Urothelium cell line (cell line): ENCODE measurements at regions not wholly inside any gene's neighbourhood (a gene's known extent, or its start where the extent isn't known, plus 50 kb on each side); places are given as distances from the start of the nearest gene placed in this dataset.

Source experiments
- DNase-seq: peaks from one replicate; pipeline ENCODE4 v3.0.0; 2011; ENCODE audit warnings: low spot score, mixed read lengths
- FAIRE-seq: peaks from 2 replicates; lab custom pipeline; 2011; peaks lifted over from hg19 to GRCh38; lab: Jason Lieb, UNC

DNA sequence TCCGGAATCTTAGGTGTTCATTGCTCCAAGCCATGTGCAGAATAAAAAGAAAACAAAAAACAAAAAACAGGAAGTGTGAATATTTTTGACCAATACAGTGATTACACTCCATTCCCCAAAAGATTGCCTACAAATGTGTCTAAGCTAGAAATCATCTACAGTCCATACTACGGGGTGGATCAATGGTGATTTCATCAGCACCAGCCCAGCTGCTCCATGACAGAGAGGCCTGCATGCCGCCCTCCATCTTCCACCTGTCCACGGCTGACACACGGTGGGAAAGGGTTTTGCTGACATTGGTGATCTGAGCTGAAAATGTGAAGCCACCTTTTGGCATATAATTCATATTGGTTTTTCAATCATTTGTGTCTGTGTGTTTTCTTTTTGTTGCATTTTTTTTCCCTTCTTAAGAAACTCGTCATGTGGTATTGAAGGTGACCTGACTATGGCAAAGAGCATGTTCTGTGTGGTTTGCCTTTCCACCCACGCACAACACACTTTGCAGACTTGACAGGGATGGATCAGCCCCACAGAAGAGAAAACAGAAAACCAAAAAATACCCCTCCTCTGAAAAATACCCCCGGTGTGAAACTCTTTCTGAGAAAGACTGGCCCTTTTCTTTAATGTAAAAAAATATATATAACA is 533.1 kb downstream of the RNF144A start:
- FAIRE-seq (no peak), DNase-seq (no peak)

DNA sequence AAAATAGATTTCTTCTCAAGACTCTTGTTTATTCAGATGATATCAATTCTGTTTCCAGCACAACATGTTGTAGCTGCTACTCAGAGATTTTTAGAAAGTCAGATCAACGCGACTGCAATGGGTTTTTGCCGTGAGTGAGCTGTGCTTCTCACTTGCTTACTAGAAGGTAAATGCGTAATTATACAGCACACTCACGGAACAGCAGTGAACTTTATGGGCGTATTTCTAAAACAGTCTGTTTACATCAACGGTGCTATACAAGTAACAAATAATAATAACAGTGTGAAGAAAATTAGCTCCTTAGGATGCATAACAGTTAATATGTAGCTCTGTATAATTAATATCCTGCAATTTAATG is 533.6 kb downstream of the RNF144A start:
- no peak for FAIRE-seq
- DNase-seq: no peak

DNA sequence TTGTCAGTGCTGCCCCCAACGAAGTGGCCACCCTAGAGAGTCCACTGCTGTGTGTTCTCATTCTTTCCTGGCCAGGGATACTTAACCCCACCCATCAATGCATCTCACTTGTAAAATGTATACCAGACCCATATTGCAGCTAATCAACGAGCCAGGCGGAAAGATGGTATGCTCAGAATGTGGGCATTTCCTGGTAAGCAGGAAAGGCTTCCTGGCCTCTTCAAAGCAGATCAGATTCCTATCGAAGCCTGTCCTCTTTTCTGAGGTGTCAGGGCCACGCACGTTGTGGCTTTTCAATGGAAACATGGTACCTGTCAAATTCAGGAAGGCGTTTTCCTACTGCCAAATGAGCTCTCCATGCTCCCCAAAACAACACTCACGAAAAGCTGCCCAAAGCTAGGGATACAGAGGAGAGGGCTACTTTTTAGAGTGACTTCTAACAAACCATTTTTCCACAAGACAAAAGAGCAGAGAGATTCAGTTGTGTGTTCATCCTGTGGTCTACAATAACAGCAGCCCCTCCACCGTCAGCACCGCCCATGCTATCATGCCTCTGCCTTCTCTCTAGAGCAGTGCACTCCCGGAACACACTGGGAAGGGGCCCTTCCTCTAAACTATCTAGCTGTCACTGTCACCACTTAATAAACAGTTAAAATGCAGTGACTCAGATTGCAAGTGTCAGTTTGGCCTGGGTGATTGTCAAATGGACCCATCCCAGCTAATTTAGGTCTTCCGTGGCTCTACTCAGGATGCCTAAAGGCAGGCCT is 535.1 kb downstream of the RNF144A start:
- DNase-seq: no peak
- no peak for FAIRE-seq

DNA sequence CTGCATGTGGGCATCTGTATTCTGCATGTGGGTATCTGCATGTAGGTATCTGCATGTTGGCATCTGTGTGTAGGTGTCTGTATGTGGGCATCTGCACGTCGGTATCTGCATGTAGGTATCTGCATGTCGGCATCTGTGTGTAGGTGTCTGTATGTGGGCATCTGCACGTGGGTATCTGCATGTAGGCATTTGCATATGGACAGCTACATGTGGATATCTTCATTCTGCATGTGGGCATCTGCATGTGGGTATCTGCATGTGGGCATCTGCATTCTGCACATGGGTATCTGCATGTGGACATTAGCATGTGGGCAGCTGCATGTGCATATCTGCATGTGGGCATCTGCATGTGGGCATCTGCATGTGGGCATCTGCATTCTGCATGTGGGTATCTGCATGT is 537.4 kb downstream of the RNF144A start:
- DNase-seq (no peak), FAIRE-seq (no peak)

DNA sequence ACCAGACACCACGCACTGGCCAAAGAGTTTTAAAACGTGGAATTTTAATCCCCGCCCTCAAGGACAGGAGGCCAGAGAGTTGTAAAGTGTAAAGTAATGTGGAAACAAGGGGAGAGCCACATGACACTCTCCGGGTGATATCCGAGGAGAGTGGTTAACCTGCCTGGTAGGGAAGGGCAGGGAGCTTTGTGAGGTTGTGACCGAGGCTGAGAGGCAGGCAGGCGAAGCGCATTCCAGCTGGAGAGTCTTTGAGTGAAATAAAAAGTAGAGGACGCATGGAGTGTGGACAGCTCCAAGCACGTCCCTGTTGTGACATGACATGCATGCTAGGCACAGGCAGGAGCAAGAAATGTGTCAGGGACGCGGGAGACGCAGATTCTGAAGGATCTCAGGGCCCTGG is 539.5 kb downstream of the RNF144A start:
- FAIRE-seq (peak; percentile 42), DNase-seq (no peak)

GRCh38 chr2:7458066-7458465 is 540.9 kb downstream of the RNF144A start:
- FAIRE-seq (no peak), DNase-seq (no peak)

DNA sequence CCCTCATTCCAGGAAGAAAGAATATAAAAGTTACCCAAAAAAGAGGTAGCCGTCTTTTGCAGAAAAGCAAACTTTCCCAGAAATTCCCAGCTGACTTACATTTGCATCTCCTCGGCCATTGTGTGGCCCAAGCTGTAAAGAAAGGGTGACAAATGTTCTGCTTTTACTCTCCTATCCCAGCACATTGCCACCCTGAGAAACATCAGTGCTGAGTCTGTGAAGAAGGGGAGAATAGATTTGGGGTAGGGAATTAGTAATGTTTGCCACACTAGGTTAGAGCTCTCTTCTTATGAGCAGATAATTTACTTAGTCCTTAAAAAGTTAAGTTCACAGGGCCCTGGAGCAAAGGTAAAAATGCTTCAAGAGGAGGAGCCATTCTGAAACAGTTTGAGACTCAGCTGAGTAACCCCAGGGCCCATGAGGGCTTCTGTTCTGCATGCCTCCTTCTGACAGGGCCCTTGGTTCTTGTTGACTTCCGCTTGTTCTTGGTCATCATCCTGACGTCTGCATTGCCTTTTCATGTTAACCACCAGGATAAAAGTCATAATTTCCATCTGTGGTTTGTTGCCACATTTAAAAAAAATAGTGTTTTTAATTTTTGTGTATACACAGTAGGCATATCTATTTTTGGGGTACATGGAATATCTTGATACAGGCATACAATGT is 550.7 kb downstream of the RNF144A start:
- FAIRE-seq (no peak), DNase-seq (no peak)

GRCh38 chr2:7468448-7468828 is 551.2 kb downstream of the RNF144A start:
- DNase-seq (no peak), FAIRE-seq (no peak)

DNA sequence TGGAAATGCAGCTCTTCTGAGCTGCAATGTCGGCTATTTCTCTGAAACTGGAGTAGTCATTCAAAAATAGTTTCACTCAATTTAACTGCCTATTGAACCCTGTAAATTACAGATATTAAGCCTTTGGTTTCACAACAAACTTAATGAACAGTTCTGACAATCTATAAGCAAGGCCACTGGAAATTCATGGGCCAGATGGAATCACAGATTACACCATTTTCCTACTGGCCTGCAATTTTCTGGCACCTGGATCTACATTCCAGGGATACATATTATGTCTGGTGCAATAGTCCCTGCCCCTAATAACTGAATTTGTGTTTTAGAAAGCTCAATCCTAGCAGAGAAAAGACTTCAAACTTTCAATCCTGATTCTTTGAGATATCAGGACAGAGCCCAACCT is 551.7 kb downstream of the RNF144A start:
- FAIRE-seq (no peak), DNase-seq (no peak)

GRCh38 chr2:7471185-7471584 is 554.0 kb downstream of the RNF144A start:
- DNase-seq (no peak), FAIRE-seq (no peak)

- DNase-seq (no peak), FAIRE-seq (no peak)
Observed at GRCh38 chr2:7472465-7472864, 555.3 kb downstream of the RNF144A start.

GRCh38 chr2:7473135-7473771 is 556.0 kb downstream of the RNF144A start:
- no peak for DNase-seq
- FAIRE-seq: no peak

DNA sequence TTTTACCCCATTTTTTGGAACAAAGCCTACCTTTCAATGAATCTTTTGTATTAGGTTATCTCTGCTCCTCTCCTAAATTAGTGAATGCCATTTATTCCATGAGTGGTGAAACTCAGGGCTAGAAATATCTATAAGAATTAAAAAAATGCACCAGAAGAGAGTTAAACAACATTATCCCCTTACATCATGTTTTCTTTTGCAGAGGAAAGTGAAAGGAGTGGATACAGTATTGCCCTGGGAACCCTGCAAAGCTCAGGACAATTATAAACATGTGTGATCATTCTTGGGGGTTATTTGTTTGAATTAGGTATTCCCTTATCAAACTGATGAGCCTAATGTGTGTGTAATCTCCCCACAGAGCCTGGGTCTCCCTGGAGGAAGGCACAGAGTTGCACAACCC is 559.2 kb downstream of the RNF144A start:
- FAIRE-seq: no peak

GRCh38 chr2:7479603-7480002 is 562.4 kb downstream of the RNF144A start:
- DNase-seq (no peak), FAIRE-seq (no peak)

More for the DNA sequence above, 559.2 kb downstream of the RNF144A start:
- DNase-seq: no peak

DNA sequence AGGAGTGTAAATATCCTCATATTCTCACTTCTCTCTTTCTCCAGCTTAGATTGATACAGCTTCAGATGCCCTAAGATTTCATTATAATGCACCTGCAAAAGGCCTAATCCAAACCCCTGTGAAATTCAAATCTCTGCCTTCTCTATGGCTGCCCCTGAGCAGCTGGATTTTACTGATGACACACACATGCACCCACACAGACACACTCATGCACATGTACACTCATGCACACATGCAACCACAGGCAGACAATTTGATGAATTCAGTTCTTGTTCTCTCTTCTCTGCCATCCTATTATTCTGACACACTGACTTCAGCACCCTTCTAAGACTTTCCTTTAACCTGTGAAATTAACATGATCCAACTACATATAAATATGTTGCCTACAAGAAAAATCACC is 563.2 kb downstream of the RNF144A start:
- DNase-seq (no peak), FAIRE-seq (no peak)

GRCh38 chr2:7490672-7491071 is 573.5 kb downstream of the RNF144A start:
- no peak for DNase-seq
- FAIRE-seq: no peak

GRCh38 chr2:7492719-7493118 is 575.5 kb downstream of the RNF144A start:
- DNase-seq: no peak

GRCh38 chr2:7497178-7497577 is 580.0 kb downstream of the RNF144A start:
- DNase-seq (no peak), FAIRE-seq (no peak)

More at GRCh38 chr2:7492719-7493118, 575.5 kb downstream of the RNF144A start:
- FAIRE-seq: no peak

DNA sequence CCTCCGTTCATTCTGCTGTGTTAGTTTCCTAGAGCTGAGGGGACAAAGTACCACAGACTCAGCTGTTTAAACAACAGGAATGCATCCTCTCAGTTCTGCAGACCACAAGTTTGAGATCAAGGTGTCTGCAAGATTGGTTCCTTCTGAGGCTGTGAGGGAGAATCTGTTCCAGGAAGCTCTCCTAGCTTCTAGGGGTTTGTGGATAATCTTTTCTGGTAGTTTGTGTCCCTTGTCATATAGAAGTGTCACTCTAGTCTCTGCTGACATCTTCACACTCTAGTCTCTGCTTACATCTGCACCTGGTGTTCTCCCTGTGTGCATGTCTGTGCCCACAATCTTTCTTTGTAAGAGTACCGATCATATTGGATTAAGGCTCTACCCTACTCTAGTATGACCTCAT is 581.8 kb downstream of the RNF144A start:
- FAIRE-seq: no peak
- no peak for DNase-seq

GRCh38 chr2:7502336-7502735 is 585.1 kb downstream of the RNF144A start:
- DNase-seq (no peak), FAIRE-seq (no peak)

- no peak for DNase-seq
- no peak for FAIRE-seq
Observed at GRCh38 chr2:7508296-7508943, 591.2 kb downstream of the RNF144A start.
